Neural cell (in vitro differentiated cells): ENCODE measurements at regions not wholly inside any gene's neighbourhood (a gene's known extent, or its start where the extent isn't known, plus 50 kb on each side); places are given as distances from the start of the nearest gene placed in this dataset.

ENCODE experiments used
- H2AFZ ChIP-seq: fragments of 200-600, 300-800 bp; sonication (generic), shearing (Covaris generic); 2 replicates; pipeline ENCODE4 v1.6.0; 2014; ENCODE audit warnings: low read depth, mild to moderate bottlenecking, antibody characterized with exemption, low read length, moderate library complexity
- H3F3A ChIP-seq: fragments of 200-600 bp; shearing (Covaris generic); 2 replicates; pipeline ENCODE4 v1.6.1; 2016; ENCODE audit warnings: mild to moderate bottlenecking, moderate library complexity, mixed read lengths, antibody characterized with exemption, low read length; ENCODE audit not compliant: insufficient read depth, poor library complexity, severe bottlenecking
- H3K27ac ChIP-seq: fragments of 200-600, 300-800 bp; sonication (generic), shearing (Covaris generic); 2 replicates; pipeline ENCODE4 v1.5.1; 2014; ENCODE audit warnings: mild to moderate bottlenecking, low read length, moderate library complexity
- H3K27me3 ChIP-seq: fragments of 300-800, 200-600 bp; sonication (generic), shearing (Covaris generic); 2 replicates; pipeline ENCODE4 v1.6.0; 2014; ENCODE audit warnings: mild to moderate bottlenecking, low read depth, low read length, moderate library complexity; ENCODE audit not compliant: insufficient read depth
- H3K36me3 ChIP-seq: fragments of 300-800, 200-600 bp; sonication (generic), shearing (Covaris generic); 2 replicates; pipeline ENCODE4 v1.5.1; 2014; ENCODE audit warnings: mild to moderate bottlenecking, antibody characterized with exemption, low read length, moderate library complexity; ENCODE audit not compliant: insufficient read depth
- H3K4me2 ChIP-seq: fragments of 300-800, 200-600 bp; sonication (generic), shearing (Covaris generic); 2 replicates; pipeline ENCODE4 v1.6.0; 2014; ENCODE audit warnings: mild to moderate bottlenecking, low read length
- H3K4me3 ChIP-seq: fragments of 300-800, 200-600 bp; sonication (generic), shearing (Covaris generic); 2 replicates; pipeline ENCODE4 v1.5.1; 2014; ENCODE audit warnings: mild to moderate bottlenecking, low read length, moderate library complexity
- H3K79me2 ChIP-seq: fragments of 200-600 bp; shearing (Covaris generic); replicated peaks from 2 replicates; pipeline ENCODE4 v1.6.0; 2014; ENCODE audit warnings: mild to moderate bottlenecking, low read length, moderate library complexity; ENCODE audit not compliant: insufficient read depth
- H3K9ac ChIP-seq: fragments of 300-800, 200-600 bp; sonication (generic), shearing (Covaris generic); 2 replicates; pipeline ENCODE4 v1.6.1; 2016; ENCODE audit warnings: mild to moderate bottlenecking, low read length, mixed read lengths
- H3K9me2 ChIP-seq: fragments of 200-600 bp; shearing (Covaris generic); 2 replicates; pipeline ENCODE4 v1.6.1; 2016; ENCODE audit warnings: mild to moderate bottlenecking, low read length, mixed read lengths; ENCODE audit not compliant: insufficient read depth
- H3K9me3 ChIP-seq: fragments of 200-600, 300-800 bp; sonication (generic), shearing (Covaris generic); 2 replicates; pipeline ENCODE4 v1.6.1; 2016; ENCODE audit warnings: mild to moderate bottlenecking, mixed run types, low read length, moderate library complexity, mixed read lengths
- H4K20me1 ChIP-seq: fragments of 200-600 bp; shearing (Covaris generic); 2 replicates; pipeline ENCODE4 v1.6.1; 2016; ENCODE audit warnings: mild to moderate bottlenecking, mixed run types; ENCODE audit not compliant: insufficient read depth
- EP300 ChIP-seq: fragments of 450-650 bp; conservative IDR thresholded peaks from 2 replicates; pipeline ENCODE4 v1.6.1; 2014; ENCODE audit warnings: antibody characterized with exemption, mild to moderate bottlenecking, moderate library complexity; ENCODE audit not compliant: poor library complexity, severe bottlenecking
- EZH2 ChIP-seq: fragments of 200-600, 300-800 bp; shearing (Covaris generic), sonication (generic); IDR thresholded peaks from 2 replicates; pipeline ENCODE4 v1.6.1; 2014; ENCODE audit warnings: antibody characterized with exemption, low read length, borderline replicate concordance, mild to moderate bottlenecking; ENCODE audit not compliant: insufficient read depth, poor library complexity, severe bottlenecking
- MXI1 ChIP-seq: fragments of 450-650 bp; conservative IDR thresholded peaks from 2 replicates; pipeline ENCODE4 v1.6.1; 2014; ENCODE audit warnings: antibody characterized with exemption, mild to moderate bottlenecking; ENCODE audit not compliant: poor library complexity, severe bottlenecking
- POLR2AphosphoS5 ChIP-seq: IDR thresholded peaks from 2 replicates; pipeline ENCODE4 v1.6.1; 2012
- RAD21 ChIP-seq: fragments of 450-650 bp; conservative IDR thresholded peaks from 2 replicates; pipeline ENCODE4 v1.6.1; 2014; ENCODE audit warnings: antibody characterized with exemption, mild to moderate bottlenecking, moderate library complexity
- SMC3 ChIP-seq: fragments of 450-650 bp; conservative IDR thresholded peaks from 2 replicates; pipeline ENCODE4 v1.6.1; 2014; ENCODE audit warnings: antibody characterized with exemption, mild to moderate bottlenecking, moderate library complexity; ENCODE audit not compliant: poor library complexity
- TAF1 ChIP-seq: IDR thresholded peaks from 2 replicates; pipeline ENCODE4 v1.6.1; 2012; ENCODE audit warnings: low read depth
- TF ChIP-seq, protein P1 (sequence below): fragments of 450-650 bp; IDR thresholded peaks from 2 replicates; pipeline ENCODE4 v1.5.1; 2014; ENCODE audit warnings: antibody characterized with exemption, mild to moderate bottlenecking, moderate library complexity; ENCODE audit not compliant: poor library complexity, severe bottlenecking
- TF ChIP-seq, protein P2 (sequence below): IDR thresholded peaks from 2 replicates; pipeline ENCODE4 v1.6.1; 2012; ENCODE audit warnings: borderline replicate concordance

DNA sequence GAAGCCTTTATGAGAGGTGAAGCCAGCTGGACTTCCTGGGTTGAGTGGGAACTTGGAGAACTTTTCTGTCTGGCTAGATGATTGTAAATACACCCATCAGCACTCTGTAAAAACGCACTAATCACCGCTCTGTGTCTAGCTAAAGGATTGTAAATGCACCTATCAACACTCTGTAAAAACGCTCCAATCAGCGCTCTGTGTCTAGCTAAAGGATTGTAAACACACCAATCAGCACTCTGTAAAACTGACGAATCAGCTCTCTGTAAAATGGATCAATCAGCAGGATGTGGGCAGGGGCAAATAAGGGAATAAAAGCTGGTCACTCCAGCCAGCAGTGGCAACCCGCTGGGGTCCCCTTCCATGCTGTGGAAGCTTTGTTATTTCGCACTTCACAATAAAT is 163.6 kb upstream of the SLC39A10 start:
- H3K36me3 ChIP-seq = no peaks in the 10 kb centered on the region
- no peaks in the 10 kb centered on the region for H3K9me2 ChIP-seq
- no peak overlapping the region for H3K4me3 ChIP-seq
- H3K9ac ChIP-seq = no peak overlapping the region
- no peak overlapping the region for H2AFZ ChIP-seq
- no peak overlapping the region for H3K4me2 ChIP-seq
- no peaks in the 10 kb centered on the region for H3K27me3 ChIP-seq
- no peak overlapping the region for H3K27ac ChIP-seq
- H3K9me3 ChIP-seq = no peaks in the 10 kb centered on the region
- TF ChIP-seq SMC3 = no peak
- no peak for TF ChIP-seq POLR2AphosphoS5
- H3K79me2 ChIP-seq = no peaks in the 10 kb centered on the region
- no peaks in the 10 kb centered on the region for H3F3A ChIP-seq
- H4K20me1 ChIP-seq = no peaks in the 10 kb centered on the region

DNA sequence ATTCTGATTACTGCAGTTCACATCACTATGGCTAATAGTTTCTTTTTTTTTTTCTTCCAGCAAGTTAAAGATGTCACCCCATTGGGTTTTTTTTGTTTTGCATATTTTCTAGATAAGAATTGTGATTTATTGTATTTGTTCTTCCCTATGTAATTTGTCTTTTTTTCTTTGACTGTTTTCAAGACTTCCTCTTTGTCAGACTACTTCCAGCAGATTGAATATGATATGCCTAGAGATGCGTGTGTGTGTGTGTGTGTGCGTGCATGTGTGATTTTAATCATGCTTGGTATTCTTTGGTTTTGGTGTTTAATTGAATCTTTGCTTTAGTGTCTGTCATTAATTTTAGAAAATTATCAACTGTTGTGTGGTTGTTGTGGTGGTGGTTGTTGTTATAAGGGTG is 166.7 kb upstream of the SLC39A10 start:
- no peak overlapping the region for H3K27ac ChIP-seq
- no peaks in the 10 kb centered on the region for H4K20me1 ChIP-seq
- H3K79me2 ChIP-seq = no peaks in the 10 kb centered on the region
- H2AFZ ChIP-seq = no peak overlapping the region
- no peaks in the 10 kb centered on the region for H3F3A ChIP-seq
- no peaks in the 10 kb centered on the region for H3K27me3 ChIP-seq
- no peaks in the 10 kb centered on the region for H3K9me2 ChIP-seq
- H3K4me3 ChIP-seq = no peak overlapping the region
- no peak overlapping the region for H3K4me2 ChIP-seq
- H3K36me3 ChIP-seq = no peaks in the 10 kb centered on the region
- H3K9ac ChIP-seq = no peak overlapping the region
- no peaks in the 10 kb centered on the region for H3K9me3 ChIP-seq
- TF ChIP-seq EP300 = no peak
- TF ChIP-seq, protein P1, sequence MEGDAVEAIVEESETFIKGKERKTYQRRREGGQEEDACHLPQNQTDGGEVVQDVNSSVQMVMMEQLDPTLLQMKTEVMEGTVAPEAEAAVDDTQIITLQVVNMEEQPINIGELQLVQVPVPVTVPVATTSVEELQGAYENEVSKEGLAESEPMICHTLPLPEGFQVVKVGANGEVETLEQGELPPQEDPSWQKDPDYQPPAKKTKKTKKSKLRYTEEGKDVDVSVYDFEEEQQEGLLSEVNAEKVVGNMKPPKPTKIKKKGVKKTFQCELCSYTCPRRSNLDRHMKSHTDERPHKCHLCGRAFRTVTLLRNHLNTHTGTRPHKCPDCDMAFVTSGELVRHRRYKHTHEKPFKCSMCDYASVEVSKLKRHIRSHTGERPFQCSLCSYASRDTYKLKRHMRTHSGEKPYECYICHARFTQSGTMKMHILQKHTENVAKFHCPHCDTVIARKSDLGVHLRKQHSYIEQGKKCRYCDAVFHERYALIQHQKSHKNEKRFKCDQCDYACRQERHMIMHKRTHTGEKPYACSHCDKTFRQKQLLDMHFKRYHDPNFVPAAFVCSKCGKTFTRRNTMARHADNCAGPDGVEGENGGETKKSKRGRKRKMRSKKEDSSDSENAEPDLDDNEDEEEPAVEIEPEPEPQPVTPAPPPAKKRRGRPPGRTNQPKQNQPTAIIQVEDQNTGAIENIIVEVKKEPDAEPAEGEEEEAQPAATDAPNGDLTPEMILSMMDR = no peak
- TF ChIP-seq RAD21 = no peak
- TF ChIP-seq TAF1 = no peak
- TF ChIP-seq EZH2 = no peak
- TF ChIP-seq MXI1 = no peak
- TF ChIP-seq POLR2AphosphoS5 = no peak
- TF ChIP-seq SMC3 = no peak
- TF ChIP-seq, protein P2, sequence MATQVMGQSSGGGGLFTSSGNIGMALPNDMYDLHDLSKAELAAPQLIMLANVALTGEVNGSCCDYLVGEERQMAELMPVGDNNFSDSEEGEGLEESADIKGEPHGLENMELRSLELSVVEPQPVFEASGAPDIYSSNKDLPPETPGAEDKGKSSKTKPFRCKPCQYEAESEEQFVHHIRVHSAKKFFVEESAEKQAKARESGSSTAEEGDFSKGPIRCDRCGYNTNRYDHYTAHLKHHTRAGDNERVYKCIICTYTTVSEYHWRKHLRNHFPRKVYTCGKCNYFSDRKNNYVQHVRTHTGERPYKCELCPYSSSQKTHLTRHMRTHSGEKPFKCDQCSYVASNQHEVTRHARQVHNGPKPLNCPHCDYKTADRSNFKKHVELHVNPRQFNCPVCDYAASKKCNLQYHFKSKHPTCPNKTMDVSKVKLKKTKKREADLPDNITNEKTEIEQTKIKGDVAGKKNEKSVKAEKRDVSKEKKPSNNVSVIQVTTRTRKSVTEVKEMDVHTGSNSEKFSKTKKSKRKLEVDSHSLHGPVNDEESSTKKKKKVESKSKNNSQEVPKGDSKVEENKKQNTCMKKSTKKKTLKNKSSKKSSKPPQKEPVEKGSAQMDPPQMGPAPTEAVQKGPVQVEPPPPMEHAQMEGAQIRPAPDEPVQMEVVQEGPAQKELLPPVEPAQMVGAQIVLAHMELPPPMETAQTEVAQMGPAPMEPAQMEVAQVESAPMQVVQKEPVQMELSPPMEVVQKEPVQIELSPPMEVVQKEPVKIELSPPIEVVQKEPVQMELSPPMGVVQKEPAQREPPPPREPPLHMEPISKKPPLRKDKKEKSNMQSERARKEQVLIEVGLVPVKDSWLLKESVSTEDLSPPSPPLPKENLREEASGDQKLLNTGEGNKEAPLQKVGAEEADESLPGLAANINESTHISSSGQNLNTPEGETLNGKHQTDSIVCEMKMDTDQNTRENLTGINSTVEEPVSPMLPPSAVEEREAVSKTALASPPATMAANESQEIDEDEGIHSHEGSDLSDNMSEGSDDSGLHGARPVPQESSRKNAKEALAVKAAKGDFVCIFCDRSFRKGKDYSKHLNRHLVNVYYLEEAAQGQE = no peak

DNA sequence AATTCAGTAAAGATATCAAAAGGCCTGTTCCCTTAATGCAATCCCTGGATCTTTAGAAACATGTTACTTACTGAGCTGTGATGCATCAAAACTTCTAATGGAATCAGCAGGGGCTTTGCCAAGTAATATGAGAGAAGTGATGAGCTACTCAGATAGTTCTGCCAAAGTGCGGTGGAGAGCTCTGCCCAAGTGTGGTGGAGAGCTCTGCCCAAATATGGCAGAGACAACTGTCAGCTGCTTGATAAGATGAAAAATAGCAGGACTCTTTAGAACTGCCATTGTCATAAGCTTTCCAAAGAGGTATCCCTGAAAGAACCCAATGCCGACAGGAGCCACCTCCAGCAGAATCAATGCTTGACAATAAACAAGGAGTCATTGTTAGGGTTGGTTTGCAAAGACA is 167.9 kb upstream of the SLC39A10 start:
- Histone ChIP-seq H2AFZ (no peak overlapping the region), H3F3A (no peaks in the 10 kb centered on the region)

More for the DNA sequence above, 167.9 kb upstream of the SLC39A10 start:
- Histone ChIP-seq H3K9me3 (no peaks in the 10 kb centered on the region), H3K27me3 (no peaks in the 10 kb centered on the region), H3K4me2 (no peak overlapping the region), H3K27ac (no peak overlapping the region), H3K36me3 (no peaks in the 10 kb centered on the region), H4K20me1 (no peaks in the 10 kb centered on the region), H3K9me2 (no peaks in the 10 kb centered on the region), H3K79me2 (no peaks in the 10 kb centered on the region), H3K9ac (no peak overlapping the region), H3K4me3 (no peak overlapping the region)
- TF ChIP-seq MXI1 (no peak), SMC3 (no peak), EP300 (no peak), TAF1 (no peak), EZH2 (no peak), RAD21 (no peak), POLR2AphosphoS5 (no peak)
- TF ChIP-seq, protein P1 = no peak
- TF ChIP-seq, protein P2 = no peak
